ENCODE measurements at regions not wholly inside any gene's neighbourhood (a gene's known extent, or its start where the extent isn't known, plus 50 kb on each side); places are given as distances from the start of the nearest gene placed in this dataset.

- H3K9ac ChIP-seq (ENCODE audit: extremely low read depth, insufficient read length, low read length) = no peak overlapping the region
- no peak overlapping the region for H4K91ac ChIP-seq (ENCODE audit: insufficient read length, low read depth, low read length)
- no peaks in the 10 kb centered on the region for H3K4me1 ChIP-seq (ENCODE audit: insufficient read depth, low read length)
- no peak overlapping the region for H2AFZ ChIP-seq (ENCODE audit: low read length)
- Mint-ChIP-seq H3K4me3 (no peak overlapping the region), H3K4me1 (peaks cover 21 to 38% of the 10 kb centered on the region in 2 experiments), H3K27me3 (ENCODE audit: low read depth) (no peaks in the 10 kb centered on the region; the same call in none of the 2 replicates), H3K36me3 (ENCODE audit: insufficient read depth in 1 of 3, low read depth in 3 of 3) (peaks cover 3 to 7% (median 4%) of the 10 kb centered on the region in 3 experiments; a peak in 4 of 7 replicates), H3K27ac (peak overlapping the region in 1 of 3 experiments; percentile 78; a peak in 2 of 7 replicates), H3K9me3 (peaks cover 0 to 4% of the 10 kb centered on the region in 2 experiments; a peak in 2 of 5 replicates)
- H3K27me3 ChIP-seq (ENCODE audit: insufficient read depth, low read length) = no peaks in the 10 kb centered on the region
- TF ChIP-seq, protein P1, sequence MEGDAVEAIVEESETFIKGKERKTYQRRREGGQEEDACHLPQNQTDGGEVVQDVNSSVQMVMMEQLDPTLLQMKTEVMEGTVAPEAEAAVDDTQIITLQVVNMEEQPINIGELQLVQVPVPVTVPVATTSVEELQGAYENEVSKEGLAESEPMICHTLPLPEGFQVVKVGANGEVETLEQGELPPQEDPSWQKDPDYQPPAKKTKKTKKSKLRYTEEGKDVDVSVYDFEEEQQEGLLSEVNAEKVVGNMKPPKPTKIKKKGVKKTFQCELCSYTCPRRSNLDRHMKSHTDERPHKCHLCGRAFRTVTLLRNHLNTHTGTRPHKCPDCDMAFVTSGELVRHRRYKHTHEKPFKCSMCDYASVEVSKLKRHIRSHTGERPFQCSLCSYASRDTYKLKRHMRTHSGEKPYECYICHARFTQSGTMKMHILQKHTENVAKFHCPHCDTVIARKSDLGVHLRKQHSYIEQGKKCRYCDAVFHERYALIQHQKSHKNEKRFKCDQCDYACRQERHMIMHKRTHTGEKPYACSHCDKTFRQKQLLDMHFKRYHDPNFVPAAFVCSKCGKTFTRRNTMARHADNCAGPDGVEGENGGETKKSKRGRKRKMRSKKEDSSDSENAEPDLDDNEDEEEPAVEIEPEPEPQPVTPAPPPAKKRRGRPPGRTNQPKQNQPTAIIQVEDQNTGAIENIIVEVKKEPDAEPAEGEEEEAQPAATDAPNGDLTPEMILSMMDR (conservative IDR thresholded peaks at IDR 0.05) = no peak
- no peak overlapping the region for H3K4ac ChIP-seq (ENCODE audit: low read depth, low read length)
- no peak overlapping the region for H3K14ac ChIP-seq (ENCODE audit: insufficient read depth, low read length)
- no peak for DNase-seq
- H3K4me2 ChIP-seq (ENCODE audit: insufficient read depth, insufficient read length, low read length) = no peak overlapping the region
- no peak overlapping the region for H3K23ac ChIP-seq (ENCODE audit: insufficient read length, low read depth, low read length)
- no peak overlapping the region for H2AK5ac ChIP-seq (ENCODE audit: insufficient read length, low read length)
- no peak overlapping the region for H2BK15ac ChIP-seq (ENCODE audit: low read depth, low read length)
- no peak overlapping the region for H3K56ac ChIP-seq (ENCODE audit: insufficient read length, low read depth, low read length)
- no peak overlapping the region for H2BK5ac ChIP-seq (ENCODE audit: insufficient read length, low read length)
- H2BK120ac ChIP-seq (ENCODE audit: low read depth, low read length, poor library complexity, severe bottlenecking) = no peak overlapping the region
- H4K5ac ChIP-seq (ENCODE audit: insufficient read length, low read depth, low read length) = no peak overlapping the region
- H3K79me1 ChIP-seq (ENCODE audit: insufficient read depth, low read depth, low read length, poor library complexity, severe bottlenecking) = no peaks in the 10 kb centered on the region
- H3K79me2 ChIP-seq (ENCODE audit: insufficient read depth, low read length) = no peaks in the 10 kb centered on the region
- no peaks in the 10 kb centered on the region for H3K23me2 ChIP-seq (ENCODE audit: insufficient read length, low read depth, low read length, poor library complexity, severe bottlenecking)
- H3K9me3 ChIP-seq (ENCODE audit: control insufficient read depth, low read depth, low read length) = no peaks in the 10 kb centered on the region
- H3K18ac ChIP-seq (ENCODE audit: insufficient read length, low read depth, low read length) = no peak overlapping the region
- no peak overlapping the region for H2BK12ac ChIP-seq (ENCODE audit: insufficient read length, low read depth, low read length)
- no CpG with 5 or more reads among the region's 7 CpGs for WGBS (ENCODE audit: extremely low coverage, insufficient read length, low lambda C conversion rate)
- H2BK20ac ChIP-seq (ENCODE audit: low read depth, low read length, poor library complexity, severe bottlenecking) = no peak overlapping the region
- H4K8ac ChIP-seq (replicated peaks; ENCODE audit: insufficient read length, low read depth, low read length) = no peak overlapping the region
- H4K20me1 ChIP-seq (ENCODE audit: control insufficient read depth, insufficient read depth, insufficient read length) = peaks cover 2% of the 10 kb centered on the region
- no peak overlapping the region for H3T11ph ChIP-seq (ENCODE audit: low read length)
- no peak overlapping the region for H3K27ac ChIP-seq (ENCODE audit: insufficient read length, low read depth, low read length)
Measured at GRCh38 chr11:70914496-70914895, 337.9 kb downstream of the SHANK2 start.
